ENCODE measurements at regions not wholly inside any gene's neighbourhood (a gene's known extent, or its start where the extent isn't known, plus 50 kb on each side); places are given as distances from the start of the nearest gene placed in this dataset.

GRCh38 chr12:72168851-72169250 is 103.3 kb upstream of the TRHDE start:
- Histone ChIP-seq H3K36me3 (ENCODE audit: control insufficient read depth in 2 of 4, insufficient read depth in 4 of 4, low read length in 3 of 4) (no peaks in the 10 kb centered on the region), H3K4me3 (ENCODE audit: extremely low read depth in 1 of 4, insufficient read depth in 2 of 4, low read depth in 3 of 4, low read length in 4 of 4) (no peak overlapping the region), H3K79me2 (ENCODE audit: control insufficient read depth in 1 of 2, insufficient read depth in 2 of 2, low read length in 2 of 2) (no peaks in the 10 kb centered on the region), H3K4ac (replicated peaks; ENCODE audit: insufficient read length, low read depth, low read length) (no peak overlapping the region), H3K4me1 (replicated peaks in 1 of 4; ENCODE audit: control insufficient read depth in 3 of 4, insufficient read depth in 4 of 4, low read length in 3 of 4) (no peaks in the 10 kb centered on the region), H2AFZ (ENCODE audit: low read length) (no peak overlapping the region), H2BK120ac (replicated peaks; ENCODE audit: low read depth, low read length) (no peak overlapping the region), H2BK12ac (ENCODE audit: low read depth, low read length) (no peak overlapping the region), H3K79me1 (ENCODE audit: low read depth, low read length) (no peaks in the 10 kb centered on the region), H3K27ac (ENCODE audit: low read depth, low read length) (no peak overlapping the region), H3K23me2 (ENCODE audit: low read depth, low read length) (no peaks in the 10 kb centered on the region), H4K20me1 (replicated peaks in 1 of 2; ENCODE audit: control insufficient read depth in 1 of 2, insufficient read depth in 2 of 2, low read length in 2 of 2) (no peaks in the 10 kb centered on the region), H3K18ac (ENCODE audit: extremely low read depth, low read length) (no peak overlapping the region), H4K91ac (replicated peaks; ENCODE audit: insufficient read length, low read length) (no peak overlapping the region), H4K5ac (ENCODE audit: insufficient read length, low read depth, low read length) (no peak overlapping the region), H2AK5ac (ENCODE audit: low read depth, low read length) (no peak overlapping the region), H4K8ac (ENCODE audit: extremely low read depth, insufficient read depth, low read length) (no peak overlapping the region), H3K4me2 (ENCODE audit: insufficient read depth in 1 of 2, low read depth in 2 of 2, low read length in 2 of 2) (no peak overlapping the region), H3K23ac (ENCODE audit: insufficient read length) (no peak overlapping the region), H2BK5ac (ENCODE audit: low read depth, low read length) (no peak overlapping the region), H3K56ac (replicated peaks; ENCODE audit: insufficient read length, low read depth, low read length) (no peak overlapping the region), H3K9me3 (ENCODE audit: insufficient read depth in 2 of 2, low read depth in 1 of 2, low read length in 1 of 2) (no peaks in the 10 kb centered on the region), H3K14ac (ENCODE audit: insufficient read length) (no peak overlapping the region), H2BK20ac (ENCODE audit: low read length) (no peak overlapping the region), H3K27me3 (replicated peaks in 1 of 4; ENCODE audit: control insufficient read depth in 3 of 4, extremely low read depth in 1 of 4, insufficient read depth in 3 of 4, low read length in 3 of 4) (no peaks in the 10 kb centered on the region), H2BK15ac (ENCODE audit: low read length) (no peak overlapping the region), H3K9ac (replicated peaks in 1 of 4; ENCODE audit: extremely low read depth in 1 of 4, low read depth in 3 of 4, low read length in 3 of 4) (no peak overlapping the region)
- TF ChIP-seq BACH1 (IDR thresholded peaks at IDR 0.05; ENCODE audit: low read length) (no peak), POU5F1 (IDR thresholded peaks at IDR 0.05; ENCODE audit: low read depth, low read length) (no peak), KDM1A (IDR thresholded peaks at IDR 0.05; ENCODE audit: borderline replicate concordance, low read length) (no peak), SUZ12 (IDR thresholded peaks at IDR 0.05; ENCODE audit: low read length) (no peak), NRF1 (IDR thresholded peaks at IDR 0.05; ENCODE audit: low read depth, low read length) (no peak), ASH2L (IDR thresholded peaks at IDR 0.05; ENCODE audit: low read length) (no peak), HDAC2 (IDR thresholded peaks at IDR 0.05; ENCODE audit: borderline replicate concordance in 1 of 2, low read depth in 2 of 2, low read length in 2 of 2) (no peak), SP1 (IDR thresholded peaks at IDR 0.05; ENCODE audit: low read depth, low read length) (no peak)
- DNase-seq (ENCODE audit: low read depth in 1 of 2, low spot score in 2 of 2) (no peak), FAIRE-seq (no peak)
- ChIA-PET CTCF (ENCODE audit: partially characterized antibody) (interaction anchor here (0.6 to 1.5 kb wide), 3 partner anchors 24 to 453 kb away, joined by 3 to 4 read pairs (median 3); no protein-coding TSS in a partner anchor), POLR2A (ENCODE audit: partially characterized antibody) (no interaction called here)

All from H1 (cell line).